AML-193 (cell line): ENCODE measurements at regions not wholly inside any gene's neighbourhood (a gene's known extent, or its start where the extent isn't known, plus 50 kb on each side); places are given as distances from the start of the nearest gene placed in this dataset.
"Not testable (repeated sequence)": the region's sequence is repeated elsewhere in the genome, so short reads cannot be mapped to it uniquely, and the experiment has no call there.

Experiments
- DNase-seq, 2 experiments: peaks; one replicate each; lab custom pipeline; 2025; lab: John Stamatoyannopoulos, UW

- not testable (repeated sequence) for DNase-seq
These were observed 69.9 kb upstream of the GDNF start for GRCh38 chr5:37909610-37910266.

GRCh38 chr5:37906416-37906815 is 66.6 kb upstream of the GDNF start:
- no peak for DNase-seq

- no peak for DNase-seq
These were observed 65.4 kb upstream of the GDNF start for GRCh38 chr5:37905230-37905629.

- no peak for DNase-seq
These were observed 62.5 kb upstream of the GDNF start for GRCh38 chr5:37902323-37902722.

GRCh38 chr5:37900692-37901091 is 60.9 kb upstream of the GDNF start:
- DNase-seq: no peak

- DNase-seq: no peak
These were observed 59.2 kb upstream of the GDNF start for GRCh38 chr5:37899037-37899436.

GRCh38 chr5:37896159-37896558 is 56.3 kb upstream of the GDNF start:
- DNase-seq: no peak

GRCh38 chr5:37893434-37894134 is 53.7 kb upstream of the GDNF start:
- DNase-seq: no peak

GRCh38 chr5:37892586-37892985 is 52.7 kb upstream of the GDNF start:
- no peak for DNase-seq

GRCh38 chr5:37891832-37892231 is 52.0 kb upstream of the GDNF start:
- no peak for DNase-seq

- peak in 1 of 2 experiments; percentile 1 for DNase-seq
These were observed 49.9 kb upstream of the GDNF start for GRCh38 chr5:37889612-37890317.
